ENCODE measurements at regions not wholly inside any gene's neighbourhood (a gene's known extent, or its start where the extent isn't known, plus 50 kb on each side); places are given as distances from the start of the nearest gene placed in this dataset.
"Not testable (repeated sequence)": the region's sequence is repeated elsewhere in the genome, so short reads cannot be mapped to it uniquely, and the experiment has no call there.

DNA sequence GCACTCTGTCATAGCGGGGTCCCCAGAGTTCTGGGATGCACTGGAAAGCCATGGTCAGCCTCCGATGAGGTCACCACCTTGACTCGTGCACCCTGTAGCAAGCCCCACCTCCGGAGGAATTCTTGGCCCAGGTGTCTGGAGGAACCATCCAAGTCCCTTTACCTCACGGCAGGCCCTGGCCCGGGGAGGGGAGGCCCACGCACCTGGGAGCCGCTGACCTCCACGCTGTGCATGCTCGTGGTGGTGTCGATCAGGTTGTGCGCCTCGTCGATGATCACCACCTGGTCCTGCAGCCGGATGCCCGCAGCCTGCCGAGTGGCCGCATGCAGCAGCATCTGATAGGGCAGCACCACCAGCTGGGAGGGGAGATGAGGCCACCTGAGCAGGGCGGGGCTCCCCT, 177.3 kb downstream of the KLRB1 start:
- TF ChIP-seq, protein P1, sequence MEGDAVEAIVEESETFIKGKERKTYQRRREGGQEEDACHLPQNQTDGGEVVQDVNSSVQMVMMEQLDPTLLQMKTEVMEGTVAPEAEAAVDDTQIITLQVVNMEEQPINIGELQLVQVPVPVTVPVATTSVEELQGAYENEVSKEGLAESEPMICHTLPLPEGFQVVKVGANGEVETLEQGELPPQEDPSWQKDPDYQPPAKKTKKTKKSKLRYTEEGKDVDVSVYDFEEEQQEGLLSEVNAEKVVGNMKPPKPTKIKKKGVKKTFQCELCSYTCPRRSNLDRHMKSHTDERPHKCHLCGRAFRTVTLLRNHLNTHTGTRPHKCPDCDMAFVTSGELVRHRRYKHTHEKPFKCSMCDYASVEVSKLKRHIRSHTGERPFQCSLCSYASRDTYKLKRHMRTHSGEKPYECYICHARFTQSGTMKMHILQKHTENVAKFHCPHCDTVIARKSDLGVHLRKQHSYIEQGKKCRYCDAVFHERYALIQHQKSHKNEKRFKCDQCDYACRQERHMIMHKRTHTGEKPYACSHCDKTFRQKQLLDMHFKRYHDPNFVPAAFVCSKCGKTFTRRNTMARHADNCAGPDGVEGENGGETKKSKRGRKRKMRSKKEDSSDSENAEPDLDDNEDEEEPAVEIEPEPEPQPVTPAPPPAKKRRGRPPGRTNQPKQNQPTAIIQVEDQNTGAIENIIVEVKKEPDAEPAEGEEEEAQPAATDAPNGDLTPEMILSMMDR (conservative IDR thresholded peaks at IDR 0.05; ENCODE audit: low read length), result not testable (repeated sequence)
- TF ChIP-seq EZH2phosphoT487 (IDR thresholded peaks at IDR 0.05; ENCODE audit: borderline replicate concordance, low read depth, low read length), result not testable (repeated sequence)
